DND-41 (cell line): ENCODE measurements at regions not wholly inside any gene's neighbourhood (a gene's known extent, or its start where the extent isn't known, plus 50 kb on each side); places are given as distances from the start of the nearest gene placed in this dataset.

Experiments used
- EZH2 ChIP-seq: IDR thresholded peaks from 3 replicates; pipeline ENCODE4 v1.6.1; 2012; ENCODE audit warnings: borderline replicate concordance, low read depth, mild to moderate bottlenecking, moderate library complexity, low read length, inconsistent platforms; ENCODE audit not compliant: severe bottlenecking
- TF ChIP-seq, protein P1 (sequence below): IDR thresholded peaks from 2 replicates; pipeline ENCODE4 v1.5.1; 2012; ENCODE audit warnings: borderline replicate concordance, low read length, moderate library complexity, mild to moderate bottlenecking; ENCODE audit not compliant: poor library complexity, severe bottlenecking; ENCODE audit errors: extremely low read depth

- TF ChIP-seq, protein P1, sequence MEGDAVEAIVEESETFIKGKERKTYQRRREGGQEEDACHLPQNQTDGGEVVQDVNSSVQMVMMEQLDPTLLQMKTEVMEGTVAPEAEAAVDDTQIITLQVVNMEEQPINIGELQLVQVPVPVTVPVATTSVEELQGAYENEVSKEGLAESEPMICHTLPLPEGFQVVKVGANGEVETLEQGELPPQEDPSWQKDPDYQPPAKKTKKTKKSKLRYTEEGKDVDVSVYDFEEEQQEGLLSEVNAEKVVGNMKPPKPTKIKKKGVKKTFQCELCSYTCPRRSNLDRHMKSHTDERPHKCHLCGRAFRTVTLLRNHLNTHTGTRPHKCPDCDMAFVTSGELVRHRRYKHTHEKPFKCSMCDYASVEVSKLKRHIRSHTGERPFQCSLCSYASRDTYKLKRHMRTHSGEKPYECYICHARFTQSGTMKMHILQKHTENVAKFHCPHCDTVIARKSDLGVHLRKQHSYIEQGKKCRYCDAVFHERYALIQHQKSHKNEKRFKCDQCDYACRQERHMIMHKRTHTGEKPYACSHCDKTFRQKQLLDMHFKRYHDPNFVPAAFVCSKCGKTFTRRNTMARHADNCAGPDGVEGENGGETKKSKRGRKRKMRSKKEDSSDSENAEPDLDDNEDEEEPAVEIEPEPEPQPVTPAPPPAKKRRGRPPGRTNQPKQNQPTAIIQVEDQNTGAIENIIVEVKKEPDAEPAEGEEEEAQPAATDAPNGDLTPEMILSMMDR = no peak
- no peak for TF ChIP-seq EZH2
Observed at GRCh38 chr4:93888308-93888707, 59.8 kb downstream of the ATOH1 start.
